SK-N-SH treated with all-trans-retinoic acid at 6 μM for 48 hours (cell line): ENCODE measurements at regions not wholly inside any gene's neighbourhood (a gene's known extent, or its start where the extent isn't known, plus 50 kb on each side); places are given as distances from the start of the nearest gene placed in this dataset.

ENCODE experiments used
- ATAC-seq: fragments of 200-7000 bp; cut with Tn5 transposase; 3 replicates; pipeline ENCODE4 v1.9.1; 2020; ENCODE audit warnings: mild to moderate bottlenecking, moderate library complexity
- ARNTL ChIP-seq: fragments of 450-650 bp; formaldehyde crosslinking; IDR thresholded peaks from 2 replicates; pipeline ENCODE4 v1.5.0; 2020; ENCODE audit warnings: low read depth, mild to moderate bottlenecking, moderate library complexity, borderline replicate concordance
- BACH2 ChIP-seq: fragments of 250-450 bp; sonication (Bioruptor Pico); IDR thresholded peaks from 2 replicates; pipeline ENCODE4 v1.9.0; 2021; ENCODE audit warnings: mild to moderate bottlenecking, borderline replicate concordance
- CSDC2 ChIP-seq: fragments of 250-450 bp; sonication (Bioruptor Pico); IDR thresholded peaks from 2 replicates; pipeline ENCODE4 v1.5.0; 2020; ENCODE audit warnings: mild to moderate bottlenecking, moderate library complexity
- ESRRG ChIP-seq: fragments of 250-450 bp; sonication (Bioruptor Pico); IDR thresholded peaks from 2 replicates; pipeline ENCODE4 v1.6.1; 2021; ENCODE audit warnings: mild to moderate bottlenecking
- ISL1 ChIP-seq: fragments of 250-450 bp; sonication (Bioruptor Pico); IDR thresholded peaks from 2 replicates; pipeline ENCODE4 v2.1.2; 2022; ENCODE audit warnings: mild to moderate bottlenecking, moderate library complexity
- OSR1 ChIP-seq: fragments of 250-450 bp; sonication (Bioruptor Pico); IDR thresholded peaks from 2 replicates; pipeline ENCODE4 v1.8.0; 2022; ENCODE audit warnings: moderate library complexity, mild to moderate bottlenecking, inconsistent platforms
- RARB ChIP-seq: fragments of 250-450 bp; sonication (Bioruptor Pico); IDR thresholded peaks from 2 replicates; pipeline ENCODE4 v1.8.0; 2021; ENCODE audit warnings: mild to moderate bottlenecking, moderate library complexity
- TCF4 ChIP-seq: fragments of 250-450 bp; sonication (Bioruptor Pico); IDR thresholded peaks from 2 replicates; pipeline ENCODE4 v1.8.0; 2021; ENCODE audit warnings: mild to moderate bottlenecking, moderate library complexity, borderline replicate concordance
- TOX ChIP-seq: fragments of 250-450 bp; sonication (Bioruptor Pico); IDR thresholded peaks from 2 replicates; pipeline ENCODE4 v1.8.0; 2021; ENCODE audit warnings: mild to moderate bottlenecking, moderate library complexity, borderline replicate concordance
- ZC3H10 ChIP-seq: fragments of 250-450 bp; sonication (Bioruptor Pico); IDR thresholded peaks from 2 replicates; pipeline ENCODE4 v1.5.1; 2021; ENCODE audit warnings: mild to moderate bottlenecking, moderate library complexity
- ZFP3 ChIP-seq: fragments of 250-450 bp; sonication (Bioruptor Pico); IDR thresholded peaks from 2 replicates; pipeline ENCODE4 v1.5.0; 2020; ENCODE audit warnings: mild to moderate bottlenecking, moderate library complexity
- ZFP30 ChIP-seq: fragments of 450-650 bp; formaldehyde crosslinking; IDR thresholded peaks from 2 replicates; pipeline ENCODE4 v1.5.0; 2022; ENCODE audit warnings: mild to moderate bottlenecking, moderate library complexity
- ZNF565 ChIP-seq: fragments of 450-650 bp; formaldehyde crosslinking; conservative IDR thresholded peaks from 2 replicates; pipeline ENCODE4 v1.5.0; 2020; ENCODE audit warnings: low read depth, mild to moderate bottlenecking, moderate library complexity
- ZNF70 ChIP-seq: fragments of 450-650 bp; formaldehyde crosslinking; IDR thresholded peaks from 2 replicates; pipeline ENCODE4 v1.5.0; 2020; ENCODE audit warnings: mild to moderate bottlenecking, moderate library complexity
- ZNF8 ChIP-seq: fragments of 450-650 bp; formaldehyde crosslinking; IDR thresholded peaks from 2 replicates; pipeline ENCODE4 v1.5.0; 2020; ENCODE audit warnings: mild to moderate bottlenecking, moderate library complexity
- TF ChIP-seq, protein P1 (sequence below): fragments of 250-450 bp; sonication (Bioruptor Pico); IDR thresholded peaks from 2 replicates; pipeline ENCODE4 v1.8.0; 2020; ENCODE audit warnings: mild to moderate bottlenecking, moderate library complexity, borderline replicate concordance
- TF ChIP-seq, protein P2 (sequence below): fragments of 250-450 bp; sonication (Bioruptor Pico); IDR thresholded peaks from 2 replicates; pipeline ENCODE4 v1.5.1; 2021; ENCODE audit warnings: mild to moderate bottlenecking, moderate library complexity
- TF ChIP-seq, protein P3 (sequence below): fragments of 250-450 bp; sonication (Bioruptor Pico); IDR thresholded peaks from 2 replicates; pipeline ENCODE4 v1.8.0; 2021; ENCODE audit warnings: low read depth, mild to moderate bottlenecking, moderate library complexity, borderline replicate concordance
- TF ChIP-seq, protein P4 (sequence below): fragments of 250-450 bp; sonication (Bioruptor Pico); IDR thresholded peaks from 2 replicates; pipeline ENCODE4 v1.5.0; 2020; ENCODE audit warnings: mild to moderate bottlenecking, moderate library complexity
- TF ChIP-seq, protein P5 (sequence below): fragments of 250-450 bp; sonication (Bioruptor Pico); IDR thresholded peaks from 2 replicates; pipeline ENCODE4 v1.5.1; 2020; ENCODE audit warnings: low read depth, mild to moderate bottlenecking, moderate library complexity

DNA sequence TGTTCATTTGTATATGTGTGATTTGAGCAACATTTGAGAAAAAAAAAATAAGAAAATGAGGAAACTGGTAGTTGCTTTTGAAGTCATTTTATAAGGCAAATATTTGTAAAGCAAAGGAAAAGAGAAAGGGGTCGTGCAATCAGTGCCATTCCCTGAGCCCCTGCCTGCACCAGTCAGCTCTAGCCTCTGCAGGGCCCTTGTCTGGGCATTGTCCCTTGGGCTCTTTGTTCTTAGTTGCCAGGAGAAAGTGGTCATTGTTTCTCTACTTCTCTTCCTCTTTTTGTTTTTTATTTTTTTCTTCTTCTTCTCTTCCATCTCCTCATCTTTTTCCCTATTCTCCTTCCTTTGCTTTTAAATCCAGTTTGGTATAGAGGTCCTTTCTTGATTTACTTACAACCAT lies 175.3 kb upstream of the CREB1 start:
- TF ChIP-seq, protein P1, sequence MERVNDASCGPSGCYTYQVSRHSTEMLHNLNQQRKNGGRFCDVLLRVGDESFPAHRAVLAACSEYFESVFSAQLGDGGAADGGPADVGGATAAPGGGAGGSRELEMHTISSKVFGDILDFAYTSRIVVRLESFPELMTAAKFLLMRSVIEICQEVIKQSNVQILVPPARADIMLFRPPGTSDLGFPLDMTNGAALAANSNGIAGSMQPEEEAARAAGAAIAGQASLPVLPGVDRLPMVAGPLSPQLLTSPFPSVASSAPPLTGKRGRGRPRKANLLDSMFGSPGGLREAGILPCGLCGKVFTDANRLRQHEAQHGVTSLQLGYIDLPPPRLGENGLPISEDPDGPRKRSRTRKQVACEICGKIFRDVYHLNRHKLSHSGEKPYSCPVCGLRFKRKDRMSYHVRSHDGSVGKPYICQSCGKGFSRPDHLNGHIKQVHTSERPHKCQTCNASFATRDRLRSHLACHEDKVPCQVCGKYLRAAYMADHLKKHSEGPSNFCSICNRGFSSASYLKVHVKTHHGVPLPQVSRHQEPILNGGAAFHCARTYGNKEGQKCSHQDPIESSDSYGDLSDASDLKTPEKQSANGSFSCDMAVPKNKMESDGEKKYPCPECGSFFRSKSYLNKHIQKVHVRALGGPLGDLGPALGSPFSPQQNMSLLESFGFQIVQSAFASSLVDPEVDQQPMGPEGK (CRISPR knock-in tag) = no peak
- TF ChIP-seq ZFP30 (CRISPR knock-in tag) (no peak), OSR1 (CRISPR knock-in tag) (no peak), ISL1 (CRISPR knock-in tag) (no peak), RARB (no peak), TCF4 (no peak), TOX (CRISPR knock-in tag) (no peak), ZNF8 (CRISPR knock-in tag) (no peak), ESRRG (CRISPR knock-in tag) (no peak), ARNTL (CRISPR knock-in tag) (no peak), CSDC2 (CRISPR knock-in tag) (no peak), ZFP3 (no peak), ZNF70 (CRISPR knock-in tag) (no peak), ZC3H10 (CRISPR knock-in tag) (no peak), BACH2 (CRISPR knock-in tag) (no peak), ZNF565 (CRISPR knock-in tag) (no peak)
- TF ChIP-seq, protein P2, sequence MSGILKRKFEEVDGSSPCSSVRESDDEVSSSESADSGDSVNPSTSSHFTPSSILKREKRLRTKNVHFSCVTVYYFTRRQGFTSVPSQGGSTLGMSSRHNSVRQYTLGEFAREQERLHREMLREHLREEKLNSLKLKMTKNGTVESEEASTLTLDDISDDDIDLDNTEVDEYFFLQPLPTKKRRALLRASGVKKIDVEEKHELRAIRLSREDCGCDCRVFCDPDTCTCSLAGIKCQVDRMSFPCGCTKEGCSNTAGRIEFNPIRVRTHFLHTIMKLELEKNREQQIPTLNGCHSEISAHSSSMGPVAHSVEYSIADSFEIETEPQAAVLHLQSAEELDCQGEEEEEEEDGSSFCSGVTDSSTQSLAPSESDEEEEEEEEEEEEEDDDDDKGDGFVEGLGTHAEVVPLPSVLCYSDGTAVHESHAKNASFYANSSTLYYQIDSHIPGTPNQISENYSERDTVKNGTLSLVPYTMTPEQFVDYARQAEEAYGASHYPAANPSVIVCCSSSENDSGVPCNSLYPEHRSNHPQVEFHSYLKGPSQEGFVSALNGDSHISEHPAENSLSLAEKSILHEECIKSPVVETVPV (CRISPR knock-in tag) = no peak
- TF ChIP-seq, protein P3, sequence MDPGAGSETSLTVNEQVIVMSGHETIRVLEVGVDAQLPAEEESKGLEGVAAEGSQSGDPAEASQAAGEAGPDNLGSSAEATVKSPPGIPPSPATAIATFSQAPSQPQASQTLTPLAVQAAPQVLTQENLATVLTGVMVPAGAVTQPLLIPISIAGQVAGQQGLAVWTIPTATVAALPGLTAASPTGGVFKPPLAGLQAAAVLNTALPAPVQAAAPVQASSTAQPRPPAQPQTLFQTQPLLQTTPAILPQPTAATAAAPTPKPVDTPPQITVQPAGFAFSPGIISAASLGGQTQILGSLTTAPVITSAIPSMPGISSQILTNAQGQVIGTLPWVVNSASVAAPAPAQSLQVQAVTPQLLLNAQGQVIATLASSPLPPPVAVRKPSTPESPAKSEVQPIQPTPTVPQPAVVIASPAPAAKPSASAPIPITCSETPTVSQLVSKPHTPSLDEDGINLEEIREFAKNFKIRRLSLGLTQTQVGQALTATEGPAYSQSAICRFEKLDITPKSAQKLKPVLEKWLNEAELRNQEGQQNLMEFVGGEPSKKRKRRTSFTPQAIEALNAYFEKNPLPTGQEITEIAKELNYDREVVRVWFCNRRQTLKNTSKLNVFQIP (CRISPR knock-in tag) = no peak
- no peak for ATAC-seq

DNA sequence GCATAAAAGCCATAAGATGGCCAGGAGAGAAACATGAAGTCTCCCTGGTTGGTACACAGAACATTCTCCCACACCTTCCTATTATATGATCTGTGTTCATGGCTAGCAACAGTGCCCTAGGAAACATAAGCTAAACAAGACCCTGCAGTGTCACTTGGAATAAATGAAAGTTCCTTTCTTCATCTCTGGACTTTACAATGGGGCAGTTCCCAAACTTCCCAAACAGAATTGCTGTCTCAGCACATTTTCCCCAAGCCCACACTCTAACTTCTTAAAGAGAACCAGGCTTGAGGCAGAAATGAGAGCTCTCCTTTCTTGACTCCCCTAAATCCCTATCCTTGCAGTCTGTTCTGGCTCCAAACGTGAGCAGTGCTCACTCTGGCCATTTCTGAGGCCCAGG lies 173.2 kb upstream of the CREB1 start:
- ATAC-seq = no peak
- TF ChIP-seq, protein P4, sequence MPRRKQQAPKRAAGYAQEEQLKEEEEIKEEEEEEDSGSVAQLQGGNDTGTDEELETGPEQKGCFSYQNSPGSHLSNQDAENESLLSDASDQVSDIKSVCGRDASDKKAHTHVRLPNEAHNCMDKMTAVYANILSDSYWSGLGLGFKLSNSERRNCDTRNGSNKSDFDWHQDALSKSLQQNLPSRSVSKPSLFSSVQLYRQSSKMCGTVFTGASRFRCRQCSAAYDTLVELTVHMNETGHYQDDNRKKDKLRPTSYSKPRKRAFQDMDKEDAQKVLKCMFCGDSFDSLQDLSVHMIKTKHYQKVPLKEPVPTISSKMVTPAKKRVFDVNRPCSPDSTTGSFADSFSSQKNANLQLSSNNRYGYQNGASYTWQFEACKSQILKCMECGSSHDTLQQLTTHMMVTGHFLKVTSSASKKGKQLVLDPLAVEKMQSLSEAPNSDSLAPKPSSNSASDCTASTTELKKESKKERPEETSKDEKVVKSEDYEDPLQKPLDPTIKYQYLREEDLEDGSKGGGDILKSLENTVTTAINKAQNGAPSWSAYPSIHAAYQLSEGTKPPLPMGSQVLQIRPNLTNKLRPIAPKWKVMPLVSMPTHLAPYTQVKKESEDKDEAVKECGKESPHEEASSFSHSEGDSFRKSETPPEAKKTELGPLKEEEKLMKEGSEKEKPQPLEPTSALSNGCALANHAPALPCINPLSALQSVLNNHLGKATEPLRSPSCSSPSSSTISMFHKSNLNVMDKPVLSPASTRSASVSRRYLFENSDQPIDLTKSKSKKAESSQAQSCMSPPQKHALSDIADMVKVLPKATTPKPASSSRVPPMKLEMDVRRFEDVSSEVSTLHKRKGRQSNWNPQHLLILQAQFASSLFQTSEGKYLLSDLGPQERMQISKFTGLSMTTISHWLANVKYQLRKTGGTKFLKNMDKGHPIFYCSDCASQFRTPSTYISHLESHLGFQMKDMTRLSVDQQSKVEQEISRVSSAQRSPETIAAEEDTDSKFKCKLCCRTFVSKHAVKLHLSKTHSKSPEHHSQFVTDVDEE (CRISPR knock-in tag) = no peak
- no peak for TF ChIP-seq ZC3H10 (CRISPR knock-in tag)

DNA sequence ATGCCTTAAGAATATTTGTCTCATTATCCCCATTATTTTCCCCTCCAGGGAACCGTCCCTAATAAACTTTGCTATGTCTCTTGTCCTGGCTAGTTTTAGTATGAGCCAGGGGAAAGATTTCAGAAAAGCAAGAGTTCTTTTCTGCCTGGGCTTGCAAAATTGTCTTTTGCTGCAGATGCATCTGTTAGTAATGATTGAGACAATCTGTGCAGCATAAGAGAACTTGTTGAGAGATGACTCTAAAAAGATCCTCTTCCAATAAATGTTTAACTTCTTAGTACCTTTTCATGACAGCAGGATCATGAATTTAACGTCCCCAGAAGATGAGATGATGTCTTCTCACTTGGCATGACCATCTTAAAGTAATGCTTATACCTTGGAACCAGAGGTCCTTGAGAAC lies 172.5 kb upstream of the CREB1 start:
- TF ChIP-seq OSR1 (CRISPR knock-in tag) = no peak
- TF ChIP-seq, protein P4 (CRISPR knock-in tag) = no peak
- no peak for TF ChIP-seq ZNF70 (CRISPR knock-in tag)
- TF ChIP-seq ESRRG (CRISPR knock-in tag) = no peak
- no peak for TF ChIP-seq BACH2 (CRISPR knock-in tag)
- TF ChIP-seq, protein P5, sequence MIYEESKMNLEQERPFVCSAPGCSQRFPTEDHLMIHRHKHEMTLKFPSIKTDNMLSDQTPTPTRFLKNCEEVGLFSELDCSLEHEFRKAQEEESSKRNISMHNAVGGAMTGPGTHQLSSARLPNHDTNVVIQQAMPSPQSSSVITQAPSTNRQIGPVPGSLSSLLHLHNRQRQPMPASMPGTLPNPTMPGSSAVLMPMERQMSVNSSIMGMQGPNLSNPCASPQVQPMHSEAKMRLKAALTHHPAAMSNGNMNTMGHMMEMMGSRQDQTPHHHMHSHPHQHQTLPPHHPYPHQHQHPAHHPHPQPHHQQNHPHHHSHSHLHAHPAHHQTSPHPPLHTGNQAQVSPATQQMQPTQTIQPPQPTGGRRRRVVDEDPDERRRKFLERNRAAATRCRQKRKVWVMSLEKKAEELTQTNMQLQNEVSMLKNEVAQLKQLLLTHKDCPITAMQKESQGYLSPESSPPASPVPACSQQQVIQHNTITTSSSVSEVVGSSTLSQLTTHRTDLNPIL (CRISPR knock-in tag) = no peak
- no peak for ATAC-seq
